Dendritic cell treated with granulocyte-macrophage colony-stimulating factor and Interleukin-4, amounts not matched to agents 40 ng/mL and 50 ng/mL, for 4 days (primary cell): ENCODE measurements at regions not wholly inside any gene's neighbourhood (a gene's known extent, or its start where the extent isn't known, plus 50 kb on each side); places are given as distances from the start of the nearest gene placed in this dataset.

Experiments
- H3K27ac Mint-ChIP-seq: one replicate; pipeline ENCODE4 v1.8.0; 2022; ENCODE audit warnings: mild to moderate bottlenecking, mixed read lengths
- H3K27me3 Mint-ChIP-seq: one replicate; pipeline ENCODE4 v1.8.0; 2022; ENCODE audit warnings: mild to moderate bottlenecking, mixed read lengths
- H3K36me3 Mint-ChIP-seq: one replicate; pipeline ENCODE4 v1.8.0; 2022; ENCODE audit warnings: low read depth, mixed read lengths
- H3K4me1 Mint-ChIP-seq: one replicate; pipeline ENCODE4 v1.8.0; 2022; ENCODE audit warnings: low read depth, mixed read lengths
- H3K4me3 Mint-ChIP-seq: one replicate; pipeline ENCODE4 v1.8.0; 2022; ENCODE audit warnings: mild to moderate bottlenecking, moderate library complexity, mixed read lengths
- H3K9me3 Mint-ChIP-seq: one replicate; pipeline ENCODE4 v1.8.0; 2022; ENCODE audit warnings: mixed read lengths
- intact Hi-C: fragments of 100-400 bp; cut with micrococcal nuclease; formaldehyde crosslinking; loops from one replicate; pipeline ENCODE4 v1.15.0; 2022

GRCh38 chr10:110408943-110409342 lies 88.8 kb upstream of the DUSP5 start:
- intact Hi-C loops = no loop called here
- Mint-ChIP-seq H3K27me3 (peaks cover 41% of the 10 kb centered on the region), H3K4me3 (no peak overlapping the region), H3K4me1 (peaks cover 78% of the 10 kb centered on the region), H3K27ac (no peak overlapping the region), H3K36me3 (no peaks in the 10 kb centered on the region), H3K9me3 (no peaks in the 10 kb centered on the region)

GRCh38 chr10:110409488-110409887 lies 88.2 kb upstream of the DUSP5 start:
- no peaks in the 10 kb centered on the region for H3K9me3 Mint-ChIP-seq
- H3K27me3 Mint-ChIP-seq = peaks cover 45% of the 10 kb centered on the region
- H3K4me1 Mint-ChIP-seq = peaks cover 82% of the 10 kb centered on the region
- H3K36me3 Mint-ChIP-seq = no peaks in the 10 kb centered on the region
- intact Hi-C loops = no loop called here
- no peak overlapping the region for H3K27ac Mint-ChIP-seq
- H3K4me3 Mint-ChIP-seq = no peak overlapping the region

- H3K36me3 Mint-ChIP-seq = no peaks in the 10 kb centered on the region
- peaks cover 82% of the 10 kb centered on the region for H3K4me1 Mint-ChIP-seq
- no peak overlapping the region for H3K4me3 Mint-ChIP-seq
- intact Hi-C loops = loop anchor here (10.0 kb wide), 1 partner anchor 55 kb away; no protein-coding TSS in a partner anchor
- H3K27ac Mint-ChIP-seq = no peak overlapping the region
- no peaks in the 10 kb centered on the region for H3K9me3 Mint-ChIP-seq
- H3K27me3 Mint-ChIP-seq = peaks cover 41% of the 10 kb centered on the region
These were observed 87.8 kb upstream of the DUSP5 start for GRCh38 chr10:110409926-110410325.

GRCh38 chr10:110410329-110411046 lies 87.2 kb upstream of the DUSP5 start:
- intact Hi-C loops = loop anchor here (10.0 kb wide), 1 partner anchor 56 kb away; no protein-coding TSS in a partner anchor
- peak overlapping the region; percentile 52 for H3K27ac Mint-ChIP-seq
- peaks cover 86% of the 10 kb centered on the region for H3K4me1 Mint-ChIP-seq
- no peaks in the 10 kb centered on the region for H3K9me3 Mint-ChIP-seq
- H3K36me3 Mint-ChIP-seq = no peaks in the 10 kb centered on the region
- peaks cover 38% of the 10 kb centered on the region for H3K27me3 Mint-ChIP-seq
- H3K4me3 Mint-ChIP-seq = no peak overlapping the region

GRCh38 chr10:110411047-110411410 lies 86.7 kb upstream of the DUSP5 start:
- intact Hi-C loops = loop anchor here (10.0 kb wide), 1 partner anchor 56 kb away; no protein-coding TSS in a partner anchor
- Mint-ChIP-seq H3K36me3 (no peaks in the 10 kb centered on the region), H3K27ac (peak overlapping the region; percentile 52), H3K27me3 (peaks cover 33% of the 10 kb centered on the region), H3K4me1 (peaks cover 88% of the 10 kb centered on the region), H3K4me3 (no peak overlapping the region), H3K9me3 (no peaks in the 10 kb centered on the region)

- peaks cover 72% of the 10 kb centered on the region for H3K4me1 Mint-ChIP-seq
- no peaks in the 10 kb centered on the region for H3K9me3 Mint-ChIP-seq
- H3K27me3 Mint-ChIP-seq = peaks cover 19% of the 10 kb centered on the region
- intact Hi-C loops = loop anchor here (10.0 kb wide), 1 partner anchor 58 kb away; no protein-coding TSS in a partner anchor
- H3K27ac Mint-ChIP-seq = no peak overlapping the region
- no peaks in the 10 kb centered on the region for H3K36me3 Mint-ChIP-seq
- no peak overlapping the region for H3K4me3 Mint-ChIP-seq
These were observed 84.5 kb upstream of the DUSP5 start for GRCh38 chr10:110413049-110413783.

GRCh38 chr10:110413903-110414547 lies 83.7 kb upstream of the DUSP5 start:
- Mint-ChIP-seq H3K36me3 (no peaks in the 10 kb centered on the region), H3K4me3 (no peak overlapping the region), H3K4me1 (peaks cover 65% of the 10 kb centered on the region), H3K27ac (peak overlapping the region; percentile 34), H3K9me3 (no peaks in the 10 kb centered on the region), H3K27me3 (peaks cover 16% of the 10 kb centered on the region)
- intact Hi-C loops = loop anchor here (10.0 kb wide), 1 partner anchor 59 kb away; no protein-coding TSS in a partner anchor

- Mint-ChIP-seq H3K36me3 (no peaks in the 10 kb centered on the region), H3K4me1 (peaks cover 65% of the 10 kb centered on the region), H3K27ac (peak overlapping the region; percentile 34), H3K27me3 (peaks cover 12% of the 10 kb centered on the region), H3K4me3 (no peak overlapping the region), H3K9me3 (no peaks in the 10 kb centered on the region)
- intact Hi-C loops = loop anchor here (10.0 kb wide), 1 partner anchor 60 kb away; no protein-coding TSS in a partner anchor
These were observed 83.0 kb upstream of the DUSP5 start for GRCh38 chr10:110414548-110415309.

- H3K27me3 Mint-ChIP-seq = peaks cover 12% of the 10 kb centered on the region
- intact Hi-C loops = loop anchor here (10.0 kb wide), 1 partner anchor 61 kb away; no protein-coding TSS in a partner anchor
- H3K27ac Mint-ChIP-seq = no peak overlapping the region
- H3K4me3 Mint-ChIP-seq = no peak overlapping the region
- H3K36me3 Mint-ChIP-seq = no peaks in the 10 kb centered on the region
- no peaks in the 10 kb centered on the region for H3K9me3 Mint-ChIP-seq
- peaks cover 65% of the 10 kb centered on the region for H3K4me1 Mint-ChIP-seq
These were observed 81.9 kb upstream of the DUSP5 start for GRCh38 chr10:110415809-110416208.

- Mint-ChIP-seq H3K9me3 (no peaks in the 10 kb centered on the region), H3K4me1 (peaks cover 70% of the 10 kb centered on the region), H3K27ac (no peak overlapping the region), H3K4me3 (no peak overlapping the region), H3K36me3 (no peaks in the 10 kb centered on the region), H3K27me3 (peaks cover 6% of the 10 kb centered on the region)
- intact Hi-C loops = loop anchor here (10.0 kb wide), 1 partner anchor 62 kb away; no protein-coding TSS in a partner anchor
These were observed 80.7 kb upstream of the DUSP5 start for GRCh38 chr10:110416776-110417711.

GRCh38 chr10:110418218-110418617 lies 79.5 kb upstream of the DUSP5 start:
- peaks cover 5% of the 10 kb centered on the region for H3K27me3 Mint-ChIP-seq
- H3K4me1 Mint-ChIP-seq = peaks cover 69% of the 10 kb centered on the region
- no peaks in the 10 kb centered on the region for H3K9me3 Mint-ChIP-seq
- no peak overlapping the region for H3K4me3 Mint-ChIP-seq
- no peaks in the 10 kb centered on the region for H3K36me3 Mint-ChIP-seq
- intact Hi-C loops = loop anchor here (10.0 kb wide), 1 partner anchor 63 kb away; no protein-coding TSS in a partner anchor
- no peak overlapping the region for H3K27ac Mint-ChIP-seq

- H3K36me3 Mint-ChIP-seq = no peaks in the 10 kb centered on the region
- H3K9me3 Mint-ChIP-seq = no peaks in the 10 kb centered on the region
- peaks cover 2% of the 10 kb centered on the region for H3K27me3 Mint-ChIP-seq
- no peak overlapping the region for H3K4me3 Mint-ChIP-seq
- intact Hi-C loops = loop anchor here (10.0 kb wide), 1 partner anchor 64 kb away; no protein-coding TSS in a partner anchor
- peaks cover 69% of the 10 kb centered on the region for H3K4me1 Mint-ChIP-seq
- peak overlapping the region; percentile 33 for H3K27ac Mint-ChIP-seq
These were observed 78.4 kb upstream of the DUSP5 start for GRCh38 chr10:110419265-110419664.
